Gastrocnemius medialis (tissue), 4 donors: ENCODE measurements at regions not wholly inside any gene's neighbourhood (a gene's known extent, or its start where the extent isn't known, plus 50 kb on each side); places are given as distances from the start of the nearest gene placed in this dataset.

Experiments used
- ATAC-seq, 2 donors: fragments of 150-250 bp; one replicate each; pipeline ENCODE4 v1.9.1; 2016
- DNase-seq, 2 donors: peaks; one replicate each; pipeline ENCODE4 v3.0.0-alpha.2; 2019
- H3K27ac ChIP-seq, 4 donors: fragments of 200-600 bp; sonication (generic); 1 replicate in 1 of 4; 2 replicates in 3 of 4; pipeline ENCODE4 v1.5.1; 2016 to 2018; ENCODE audit warnings: mild to moderate bottlenecking in 2 of 4, moderate library complexity in 1 of 4
- H3K27me3 ChIP-seq, 3 donors: fragments of 200-600 bp; sonication (generic) in 2 of 3; 1 replicate in 1 of 3; 2 replicates in 2 of 3; pipeline versions ENCODE4 v1.5.1 to v1.6.0; 2016 to 2019; ENCODE audit warnings: mild to moderate bottlenecking in 1 of 3, moderate library complexity in 1 of 3
- H3K36me3 ChIP-seq, 2 donors: fragments of 200-600 bp; sonication (generic) in 1 of 2; one replicate each; pipeline ENCODE4 v1.5.1; 2017 to 2018
- H3K4me1 ChIP-seq, 2 donors: fragments of 200-600 bp; sonication (generic) in 1 of 2; one replicate each; pipeline ENCODE4 v1.5.1; 2016 to 2017; ENCODE audit warnings: mild to moderate bottlenecking in 2 of 2
- H3K4me3 ChIP-seq, 4 donors: fragments of 200-600 bp; sonication (generic) in 3 of 4; 1 replicate in 1 of 4; 2 replicates in 3 of 4; pipeline ENCODE4 v1.5.1; 2016 to 2019; ENCODE audit warnings: mild to moderate bottlenecking in 2 of 4
- H3K9me3 ChIP-seq, 3 donors: fragments of 200-600 bp; sonication (generic) in 2 of 3; 1 replicate in 1 of 3; 2 replicates in 2 of 3; pipeline ENCODE4 v1.5.1; 2016 to 2019
- CTCF ChIP-seq, 5 experiments: fragments of 450-650 bp in 3 of 5; fragments of 200-600 bp in 2 of 5; sonication (generic) in 2 of 5; IDR thresholded peaks in 4 of 5; conservative IDR thresholded peaks in 1 of 5; 1 replicate in 4 of 5; 2 replicates in 1 of 5; pipeline ENCODE4 v1.5.1; 2016 to 2019; ENCODE audit warnings: antibody characterized with exemption in 5 of 5, mild to moderate bottlenecking in 3 of 5, moderate library complexity in 3 of 5
- POLR2A ChIP-seq, 2 donors: fragments of 450-650 bp; IDR thresholded peaks; one replicate each; pipeline ENCODE4 v1.6.1; 2017; ENCODE audit warnings: antibody characterized with exemption in 2 of 2, mild to moderate bottlenecking in 2 of 2, moderate library complexity in 2 of 2
- in situ Hi-C, 4 donors: fragments of 200-750 bp; cut with MboI; loops; one replicate each; pipeline versions ENCODE4 v1.15.0 to v1.8.0; 2017; ENCODE audit warnings: low sequenced_read_pairs in 4 of 4
- intact Hi-C: fragments of 100-400 bp; cut with DNase I; formaldehyde crosslinking; loops from one replicate; pipeline ENCODE4 v1.15.1; 2023; ENCODE audit warnings: low total_unique reads

GRCh38 chr2:61639721-61640120 lies 101.6 kb upstream of the XPO1 start:
- no peaks in the 10 kb centered on the region for H3K9me3 ChIP-seq
- no peaks in the 10 kb centered on the region for H3K36me3 ChIP-seq
- in situ Hi-C loops (no loop called here), intact Hi-C loops (no loop called here)
- H3K27ac ChIP-seq: no peak overlapping the region
- no peaks in the 10 kb centered on the region for H3K4me1 ChIP-seq
- TF ChIP-seq CTCF (IDR thresholded peaks at IDR 0.05 in 4 of 5, conservative IDR thresholded peaks at IDR 0.05 in 1 of 5) (no peak), POLR2A (IDR thresholded peaks at IDR 0.05) (no peak)
- ATAC-seq: no peak
- no peaks in the 10 kb centered on the region for H3K27me3 ChIP-seq
- DNase-seq: no peak
- H3K4me3 ChIP-seq: no peak overlapping the region

- Histone ChIP-seq H3K9me3 (no peaks in the 10 kb centered on the region), H3K4me3 (no peak overlapping the region), H3K36me3 (no peaks in the 10 kb centered on the region), H3K4me1 (no peaks in the 10 kb centered on the region), H3K27ac (no peak overlapping the region), H3K27me3 (no peaks in the 10 kb centered on the region)
- intact Hi-C loops (no loop called here), in situ Hi-C loops (no loop called here)
- no peak for ATAC-seq
- no peak for DNase-seq
- TF ChIP-seq POLR2A (IDR thresholded peaks at IDR 0.05): no peak
- TF ChIP-seq CTCF (IDR thresholded peaks at IDR 0.05 in 4 of 5, conservative IDR thresholded peaks at IDR 0.05 in 1 of 5): no peak
These were observed 98.5 kb upstream of the XPO1 start for GRCh38 chr2:61636686-61637085.

- Histone ChIP-seq H3K4me1 (no peaks in the 10 kb centered on the region), H3K27ac (no peak overlapping the region), H3K9me3 (no peaks in the 10 kb centered on the region), H3K27me3 (no peaks in the 10 kb centered on the region), H3K36me3 (no peaks in the 10 kb centered on the region), H3K4me3 (no peak overlapping the region)
- TF ChIP-seq CTCF (IDR thresholded peaks at IDR 0.05 in 4 of 5, conservative IDR thresholded peaks at IDR 0.05 in 1 of 5) (no peak), POLR2A (IDR thresholded peaks at IDR 0.05) (no peak)
- in situ Hi-C loops: no loop called here
- DNase-seq: no peak
- ATAC-seq: no peak
- intact Hi-C loops: no loop called here
These were observed 96.4 kb upstream of the XPO1 start for GRCh38 chr2:61634512-61634911.

GRCh38 chr2:61633250-61633649 lies 95.1 kb upstream of the XPO1 start:
- Histone ChIP-seq H3K36me3 (no peaks in the 10 kb centered on the region), H3K27ac (no peak overlapping the region), H3K27me3 (no peaks in the 10 kb centered on the region), H3K4me1 (no peaks in the 10 kb centered on the region), H3K4me3 (no peak overlapping the region), H3K9me3 (no peaks in the 10 kb centered on the region)
- DNase-seq (no peak), ATAC-seq (no peak)
- intact Hi-C loops (no loop called here), in situ Hi-C loops (no loop called here)
- TF ChIP-seq POLR2A (IDR thresholded peaks at IDR 0.05): no peak
- TF ChIP-seq CTCF (IDR thresholded peaks at IDR 0.05 in 4 of 5, conservative IDR thresholded peaks at IDR 0.05 in 1 of 5): no peak
